IMR-90 (cell line): ENCODE measurements at regions not wholly inside any gene's neighbourhood (a gene's known extent, or its start where the extent isn't known, plus 50 kb on each side); places are given as distances from the start of the nearest gene placed in this dataset.

ENCODE experiments used
- ATAC-seq: fragments of 200-7000 bp; cut with Tn5 transposase; 2 replicates; pipeline ENCODE4 v1.9.1; 2020; ENCODE audit warnings: low read depth, mild to moderate bottlenecking, moderate library complexity
- BruUV-seq: library from RNA; stranded (reverse); fragments of 400-500 nt; replicated peaks from 2 replicates; lab custom pipeline; 2021; lab: Mats Ljungman, UMichigan
- CTCF ChIA-PET: fragments of 300-600 bp; formaldehyde crosslinking; extraction: SDS; loops from one replicate; lab custom pipeline; 2021; ENCODE audit warnings: antibody characterized with exemption; lab: Yijun Ruan, JAX
- POLR2A ChIA-PET: fragments of 300-600 bp; sonication (Branson Sonifier 250); formaldehyde crosslinking; loops from one replicate; lab custom pipeline; 2022; ENCODE audit warnings: antibody characterized with exemption; ENCODE audit not compliant: unreplicated experiment; lab: Charles Lee
- DNase-seq: peaks from one replicate; pipeline ENCODE4 v3.0.0; 2013
- H2AFZ ChIP-seq: replicated peaks from 2 replicates; pipeline ENCODE3; 2013; ENCODE audit warnings: low read length, mild to moderate bottlenecking; ENCODE audit not compliant: poor library complexity
- H2AK5ac ChIP-seq: 2 replicates; pipeline ENCODE4 v1.6.1; 2013; ENCODE audit warnings: low read depth, low read length, inconsistent platforms
- H2AK9ac ChIP-seq: replicated peaks from 2 replicates; pipeline ENCODE3; 2013; ENCODE audit warnings: mild to moderate bottlenecking, low read depth, low read length, moderate library complexity; ENCODE audit not compliant: poor library complexity
- H2BK120ac ChIP-seq: 2 replicates; pipeline ENCODE4 v1.6.1; 2013; ENCODE audit warnings: low read depth, low read length, inconsistent platforms
- H2BK15ac ChIP-seq: 3 replicates; pipeline ENCODE4 v1.6.1; 2013; ENCODE audit warnings: low read depth, low read length, inconsistent platforms
- H2BK20ac ChIP-seq: 2 replicates; pipeline ENCODE4 v1.6.1; 2013; ENCODE audit warnings: low read depth, mild to moderate bottlenecking, inconsistent platforms, low read length, moderate library complexity
- H2BK5ac ChIP-seq: 2 replicates; pipeline ENCODE4 v1.6.1; 2013; ENCODE audit warnings: mild to moderate bottlenecking, low read depth, low read length, inconsistent platforms; ENCODE audit not compliant: poor library complexity, severe bottlenecking
- H3K14ac ChIP-seq: replicated peaks from 2 replicates; pipeline ENCODE4 v1.6.1; 2013; ENCODE audit warnings: low read depth, low read length, inconsistent platforms
- H3K18ac ChIP-seq: 2 replicates; pipeline ENCODE4 v1.6.1; 2013; ENCODE audit warnings: low read depth, low read length, control low read depth
- H3K23ac ChIP-seq: 2 replicates; pipeline ENCODE4 v1.6.1; 2013; ENCODE audit warnings: low read depth, low read length, inconsistent platforms
- H3K27ac ChIP-seq: 2 replicates; pipeline ENCODE4 v1.5.1; 2013; ENCODE audit warnings: mild to moderate bottlenecking, control low read depth, low read length; ENCODE audit not compliant: insufficient read depth
- H3K27me3 ChIP-seq: 2 replicates; pipeline ENCODE4 v1.6.1; 2013; ENCODE audit warnings: low read length; ENCODE audit not compliant: control insufficient read depth, insufficient read depth
- H3K36me3 ChIP-seq: 2 replicates; pipeline ENCODE4 v1.6.1; 2013; ENCODE audit warnings: low read length, mixed read lengths; ENCODE audit not compliant: control insufficient read depth, insufficient read depth
- H3K4ac ChIP-seq: 2 replicates; pipeline ENCODE4 v1.6.1; 2013; ENCODE audit warnings: low read depth, low read length, inconsistent platforms
- H3K4me1 ChIP-seq: 2 replicates; pipeline ENCODE4 v1.6.1; 2013; ENCODE audit warnings: low read length, mixed read lengths; ENCODE audit not compliant: control insufficient read depth, insufficient read depth
- H3K4me2 ChIP-seq: 2 replicates; pipeline ENCODE4 v1.6.1; 2013; ENCODE audit warnings: low read depth, mild to moderate bottlenecking, control low read depth, low read length, moderate library complexity
- H3K4me3 ChIP-seq: 2 replicates; pipeline ENCODE4 v1.5.1; 2013; ENCODE audit warnings: low read depth, mild to moderate bottlenecking, control low read depth, low read length, moderate library complexity; ENCODE audit not compliant: insufficient read depth
- H3K56ac ChIP-seq: 2 replicates; pipeline ENCODE4 v1.6.1; 2013; ENCODE audit warnings: low read length, inconsistent platforms; ENCODE audit not compliant: insufficient read depth; ENCODE audit errors: extremely low read depth
- H3K79me1 ChIP-seq, 2 experiments: 2 replicates each; pipeline ENCODE4 v1.6.1; 2013; ENCODE audit warnings: low read length in 2 of 2, inconsistent platforms in 1 of 2, low read depth in 1 of 2
- H3K9ac ChIP-seq: 2 replicates; pipeline ENCODE4 v1.6.1; 2013; ENCODE audit warnings: low read depth, low read length, control low read depth
- H3K9me1 ChIP-seq: 2 replicates; pipeline ENCODE4 v1.6.1; 2013; ENCODE audit warnings: low read length, inconsistent platforms; ENCODE audit not compliant: insufficient read depth
- H3K9me3 ChIP-seq: 2 replicates; pipeline ENCODE4 v1.6.1; 2013; ENCODE audit warnings: low read length; ENCODE audit not compliant: control insufficient read depth, insufficient read depth
- H4K20me1 ChIP-seq: 2 replicates; pipeline ENCODE4 v1.6.1; 2013; ENCODE audit warnings: low read length, inconsistent platforms; ENCODE audit not compliant: insufficient read depth
- H4K5ac ChIP-seq: 2 replicates; pipeline ENCODE4 v1.6.1; 2013; ENCODE audit warnings: mild to moderate bottlenecking, low read depth, low read length, control low read depth
- H4K8ac ChIP-seq, 2 experiments: 2 replicates each; pipeline ENCODE4 v1.6.1; 2013; ENCODE audit warnings: low read depth in 2 of 2, low read length in 2 of 2, control low read depth in 1 of 2, inconsistent platforms in 1 of 2
- H4K91ac ChIP-seq: 2 replicates; pipeline ENCODE4 v1.6.1; 2013; ENCODE audit warnings: low read depth, low read length, inconsistent platforms; ENCODE audit not compliant: insufficient read depth
- MAZ ChIP-seq: IDR thresholded peaks from 2 replicates; pipeline ENCODE4 v1.6.1; 2012; ENCODE audit warnings: low read depth, mild to moderate bottlenecking, low read length, improper control_type of control experiment, moderate library complexity, borderline replicate concordance
- POLR2A ChIP-seq: IDR thresholded peaks from 2 replicates; pipeline ENCODE4 v1.6.1; 2012; ENCODE audit warnings: mild to moderate bottlenecking, low read depth, low read length
- whole genome bisulfite sequencing, 2 experiments: methylation state at CpG; one replicate each; pipeline versions ENCODE4 v1.1.5 to v1.1.7; 2013; ENCODE audit warnings: missing lambda C conversion rate in 2 of 2; ENCODE audit not compliant: insufficient read length in 1 of 2; ENCODE audit errors: extremely low coverage in 2 of 2; 5-methylcytosine and 5-hydroxymethylcytosine counted together
- dilution Hi-C: fragments of 300-500 bp; cut with HindIII; formaldehyde crosslinking; loops from one replicate; pipeline ENCODE4 v1.14.3; 2018; ENCODE audit warnings: low sequenced_read_pairs; ENCODE audit not compliant: unreplicated experiment
- in situ Hi-C: fragments of 300-500 bp; cut with MboI; formaldehyde crosslinking; loops from 3 replicates; pipeline ENCODE4 v1.14.3; 2019; ENCODE audit warnings: low sequenced_read_pairs, inconsistent platforms, mixed read lengths
- intact Hi-C: fragments of 100-400 bp; cut with micrococcal nuclease; formaldehyde crosslinking; loops from 2 replicates; pipeline ENCODE4 v1.10.0; 2022
- TF ChIP-seq, protein P1 (sequence below): conservative IDR thresholded peaks from 2 replicates; pipeline ENCODE4 v1.5.1; 2012; ENCODE audit warnings: mild to moderate bottlenecking, low read depth, low read length, improper control_type of control experiment

DNA sequence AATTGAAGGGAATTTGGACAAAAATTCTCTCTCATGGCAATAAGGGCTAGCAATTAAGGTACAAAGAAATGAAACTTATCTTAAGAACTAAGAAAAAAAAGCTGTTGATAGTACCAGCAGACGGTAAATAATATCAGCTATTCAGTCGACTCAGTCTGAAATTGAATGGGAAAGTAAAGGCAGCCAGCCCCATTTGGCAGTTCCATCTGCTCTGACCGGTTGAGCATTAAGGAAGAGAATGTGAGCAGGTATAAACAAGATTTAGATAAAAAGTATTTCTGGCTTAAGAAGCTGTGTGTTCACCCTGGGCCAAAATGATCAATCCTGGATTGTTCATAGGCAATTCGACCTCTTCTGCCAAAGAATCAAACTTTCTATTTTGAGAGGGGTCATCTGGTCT is 154.6 kb upstream of the NPVF start:
- WGBS, 2 experiments = no CpG with 5 or more reads among the region's 4 CpGs
- Histone ChIP-seq H2AK5ac (no peak overlapping the region), H2BK5ac (no peak overlapping the region), H3K9me3 (no peaks in the 10 kb centered on the region), H4K5ac (no peak overlapping the region), H2BK120ac (no peak overlapping the region), H3K23ac (no peak overlapping the region), H4K20me1 (no peaks in the 10 kb centered on the region), H3K36me3 (no peaks in the 10 kb centered on the region), H2AFZ (no peak overlapping the region), H2BK15ac (no peak overlapping the region), H3K4me1 (no peaks in the 10 kb centered on the region), H3K79me1 (no peaks in the 10 kb centered on the region), H4K91ac (no peak overlapping the region), H3K4ac (no peak overlapping the region), H3K4me2 (no peak overlapping the region), H3K4me3 (no peak overlapping the region), H3K18ac (no peak overlapping the region), H3K9ac (no peak overlapping the region), H3K9me1 (no peaks in the 10 kb centered on the region), H3K14ac (no peak overlapping the region), H3K27me3 (peaks cover 1% of the 10 kb centered on the region), H3K56ac (no peak overlapping the region), H2AK9ac (no peak overlapping the region), H4K8ac (no peak overlapping the region), H3K27ac (no peak overlapping the region), H2BK20ac (no peak overlapping the region)
- intact Hi-C loops (no loop called here), dilution Hi-C loops (no loop called here), in situ Hi-C loops (no loop called here)
- no TSS peak for BruUV-seq
- TF ChIP-seq, protein P1, sequence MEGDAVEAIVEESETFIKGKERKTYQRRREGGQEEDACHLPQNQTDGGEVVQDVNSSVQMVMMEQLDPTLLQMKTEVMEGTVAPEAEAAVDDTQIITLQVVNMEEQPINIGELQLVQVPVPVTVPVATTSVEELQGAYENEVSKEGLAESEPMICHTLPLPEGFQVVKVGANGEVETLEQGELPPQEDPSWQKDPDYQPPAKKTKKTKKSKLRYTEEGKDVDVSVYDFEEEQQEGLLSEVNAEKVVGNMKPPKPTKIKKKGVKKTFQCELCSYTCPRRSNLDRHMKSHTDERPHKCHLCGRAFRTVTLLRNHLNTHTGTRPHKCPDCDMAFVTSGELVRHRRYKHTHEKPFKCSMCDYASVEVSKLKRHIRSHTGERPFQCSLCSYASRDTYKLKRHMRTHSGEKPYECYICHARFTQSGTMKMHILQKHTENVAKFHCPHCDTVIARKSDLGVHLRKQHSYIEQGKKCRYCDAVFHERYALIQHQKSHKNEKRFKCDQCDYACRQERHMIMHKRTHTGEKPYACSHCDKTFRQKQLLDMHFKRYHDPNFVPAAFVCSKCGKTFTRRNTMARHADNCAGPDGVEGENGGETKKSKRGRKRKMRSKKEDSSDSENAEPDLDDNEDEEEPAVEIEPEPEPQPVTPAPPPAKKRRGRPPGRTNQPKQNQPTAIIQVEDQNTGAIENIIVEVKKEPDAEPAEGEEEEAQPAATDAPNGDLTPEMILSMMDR = no peak
- TF ChIP-seq MAZ (no peak), POLR2A (no peak)
- ATAC-seq = no peak
- ChIA-PET POLR2A (no interaction called here), CTCF (no interaction called here)
- no peak for DNase-seq
